Fibroblast of the aortic adventitia (primary cell): ENCODE measurements at regions not wholly inside any gene's neighbourhood (a gene's known extent, or its start where the extent isn't known, plus 50 kb on each side); places are given as distances from the start of the nearest gene placed in this dataset.
A peak's percentile ranks its signal among the peaks of the same experiment; 100 is the strongest.

ENCODE experiments used
- DNase-seq: peaks from one replicate; pipeline ENCODE4 v3.0.0-alpha.2; 2010; ENCODE audit warnings: low read depth
- H3K4me3 ChIP-seq: 2 replicates; pipeline ENCODE4 v1.5.1; 2011; ENCODE audit warnings: low read depth, mild to moderate bottlenecking, control low read depth, low read length, moderate library complexity
- TF ChIP-seq, protein P1 (sequence below): IDR thresholded peaks from 2 replicates; pipeline ENCODE4 v1.5.1; 2011; ENCODE audit warnings: mild to moderate bottlenecking, low read length, control low read depth, inconsistent platforms; ENCODE audit not compliant: insufficient read depth

DNA sequence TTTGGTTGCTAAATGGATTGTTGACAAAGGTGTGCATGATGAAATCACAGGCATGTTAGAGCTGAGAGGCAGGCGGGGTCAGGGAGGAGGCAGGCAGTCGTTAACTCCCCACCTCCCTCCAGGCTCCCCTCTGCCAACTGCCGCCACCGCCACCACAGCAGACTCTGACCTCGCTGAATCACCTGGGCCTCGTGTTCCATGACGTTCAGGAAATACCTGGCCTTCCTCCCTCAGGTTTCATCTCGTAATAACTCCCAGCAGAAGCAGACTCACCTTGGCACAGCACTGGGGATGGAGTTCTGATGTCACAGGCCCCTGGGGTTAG, 198.5 kb downstream of the KATNAL1 start:
- no peak for DNase-seq
- TF ChIP-seq, protein P1, sequence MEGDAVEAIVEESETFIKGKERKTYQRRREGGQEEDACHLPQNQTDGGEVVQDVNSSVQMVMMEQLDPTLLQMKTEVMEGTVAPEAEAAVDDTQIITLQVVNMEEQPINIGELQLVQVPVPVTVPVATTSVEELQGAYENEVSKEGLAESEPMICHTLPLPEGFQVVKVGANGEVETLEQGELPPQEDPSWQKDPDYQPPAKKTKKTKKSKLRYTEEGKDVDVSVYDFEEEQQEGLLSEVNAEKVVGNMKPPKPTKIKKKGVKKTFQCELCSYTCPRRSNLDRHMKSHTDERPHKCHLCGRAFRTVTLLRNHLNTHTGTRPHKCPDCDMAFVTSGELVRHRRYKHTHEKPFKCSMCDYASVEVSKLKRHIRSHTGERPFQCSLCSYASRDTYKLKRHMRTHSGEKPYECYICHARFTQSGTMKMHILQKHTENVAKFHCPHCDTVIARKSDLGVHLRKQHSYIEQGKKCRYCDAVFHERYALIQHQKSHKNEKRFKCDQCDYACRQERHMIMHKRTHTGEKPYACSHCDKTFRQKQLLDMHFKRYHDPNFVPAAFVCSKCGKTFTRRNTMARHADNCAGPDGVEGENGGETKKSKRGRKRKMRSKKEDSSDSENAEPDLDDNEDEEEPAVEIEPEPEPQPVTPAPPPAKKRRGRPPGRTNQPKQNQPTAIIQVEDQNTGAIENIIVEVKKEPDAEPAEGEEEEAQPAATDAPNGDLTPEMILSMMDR, result no peak
- H3K4me3 ChIP-seq, result no peak overlapping the region

DNA sequence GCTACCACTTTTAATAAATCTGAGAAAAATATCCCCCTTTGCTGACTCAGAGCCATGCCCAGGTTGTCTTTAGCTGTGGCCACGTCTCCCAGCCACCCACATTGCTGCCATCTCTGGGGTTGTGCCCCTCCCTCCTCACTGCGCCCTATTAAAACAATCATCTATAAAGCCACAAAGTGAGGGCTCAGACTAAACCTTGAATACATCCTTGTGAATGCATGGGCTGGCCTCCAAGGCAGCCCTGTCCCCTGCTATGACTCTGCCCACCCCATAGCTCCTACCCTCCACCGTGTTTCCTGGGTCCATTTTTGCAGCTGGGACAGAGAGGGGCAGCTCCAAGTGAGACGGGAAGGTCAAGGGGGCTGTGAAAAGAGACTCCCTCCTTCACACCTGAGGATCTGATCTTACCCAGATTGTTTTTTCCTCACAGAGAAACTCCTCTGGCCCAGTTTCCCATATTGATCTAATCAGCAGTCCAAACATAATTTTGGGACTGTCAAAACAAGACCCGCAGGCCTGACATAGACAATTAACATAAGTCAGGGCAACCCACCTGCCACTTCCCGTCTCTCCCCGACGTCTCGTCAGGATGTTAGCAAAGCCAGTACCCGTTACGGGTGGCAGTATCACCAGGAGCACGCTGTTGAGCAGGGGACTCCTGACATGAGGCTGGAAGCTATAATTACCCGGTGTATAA, 199.0 kb downstream of the KATNAL1 start:
- no peak overlapping the region for H3K4me3 ChIP-seq
- no peak for DNase-seq
- TF ChIP-seq, protein P1, result no peak

DNA sequence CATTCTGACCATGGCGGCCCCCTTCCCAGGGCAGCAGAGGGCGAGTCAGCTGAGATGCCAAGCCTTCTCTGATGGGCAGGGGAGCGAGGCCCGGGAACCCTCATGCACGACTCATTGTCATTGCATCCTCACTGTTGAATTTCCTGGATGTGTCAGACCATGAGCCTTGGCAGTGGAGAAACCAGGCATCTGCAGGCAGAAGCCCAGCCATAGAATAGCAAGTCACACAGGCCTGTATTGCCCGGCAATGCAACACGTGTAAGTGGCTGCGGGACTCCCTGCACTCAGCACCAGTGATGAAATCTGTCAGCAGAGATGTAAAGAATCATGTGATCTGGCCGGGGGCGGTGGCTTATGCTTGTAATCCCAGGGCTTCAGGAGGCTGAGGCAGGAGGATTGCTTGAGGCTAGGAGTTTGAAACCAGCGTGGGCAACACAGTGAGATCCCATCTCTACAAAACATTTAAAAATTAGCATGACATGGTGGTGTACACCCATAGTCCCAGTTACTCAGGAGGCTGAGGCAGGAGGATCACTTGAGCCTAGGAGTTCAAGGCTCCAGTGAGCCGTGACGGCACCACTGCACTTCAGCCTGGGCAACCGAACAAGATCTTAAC, 199.7 kb downstream of the KATNAL1 start:
- peak; percentile 47 for DNase-seq
- no peak overlapping the region for H3K4me3 ChIP-seq
- TF ChIP-seq, protein P1, result no peak

GRCh38 chr13:30107121-30107520, 200.2 kb downstream of the KATNAL1 start:
- TF ChIP-seq, protein P1, result no peak
- DNase-seq, result no peak
- no peak overlapping the region for H3K4me3 ChIP-seq

GRCh38 chr13:30105381-30105780, 202.0 kb downstream of the KATNAL1 start:
- no peak overlapping the region for H3K4me3 ChIP-seq
- TF ChIP-seq, protein P1, result no peak
- no peak for DNase-seq

GRCh38 chr13:30103161-30103840, 204.1 kb downstream of the KATNAL1 start:
- no peak overlapping the region for H3K4me3 ChIP-seq
- DNase-seq, result no peak
- TF ChIP-seq, protein P1, result no peak
